Inflammatory macrophage treated with lipopolysaccharide for 1 hour (primary cell): ENCODE measurements at regions not wholly inside any gene's neighbourhood (a gene's known extent, or its start where the extent isn't known, plus 50 kb on each side); places are given as distances from the start of the nearest gene placed in this dataset.
"Not testable (repeated sequence)": the region's sequence is repeated elsewhere in the genome, so short reads cannot be mapped to it uniquely, and the experiment has no call there.

Experiments used
- DNase-seq, 2 donors: peaks; one replicate each; pipeline ENCODE4 v3.0.0-alpha.2; 2020 to 2022

- no peak for DNase-seq
Measured at GRCh38 chr1:218494449-218494852, 149.3 kb downstream of the TGFB2 start.

DNA sequence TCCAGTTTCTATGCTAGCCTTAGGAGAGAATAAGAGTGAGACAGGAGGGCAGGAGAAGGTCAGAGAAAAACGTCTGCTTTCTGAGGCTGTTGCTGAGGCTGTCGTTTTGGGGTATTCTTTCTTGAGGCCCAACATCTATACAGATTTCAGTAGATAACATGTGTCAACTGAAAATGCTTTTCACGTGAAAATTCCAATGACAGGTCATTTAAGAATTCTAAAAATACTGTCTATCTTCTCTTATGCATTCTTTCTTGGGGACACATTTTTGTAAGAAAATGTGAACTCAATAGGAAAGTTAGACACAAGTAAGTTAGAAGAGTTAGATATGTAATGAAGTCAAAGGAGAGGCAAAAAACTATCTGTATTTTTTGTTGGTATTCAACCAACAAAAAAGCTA is 150.8 kb downstream of the TGFB2 start:
- DNase-seq: no peak

GRCh38 chr1:218496561-218496960 is 151.4 kb downstream of the TGFB2 start:
- DNase-seq: no peak

DNA sequence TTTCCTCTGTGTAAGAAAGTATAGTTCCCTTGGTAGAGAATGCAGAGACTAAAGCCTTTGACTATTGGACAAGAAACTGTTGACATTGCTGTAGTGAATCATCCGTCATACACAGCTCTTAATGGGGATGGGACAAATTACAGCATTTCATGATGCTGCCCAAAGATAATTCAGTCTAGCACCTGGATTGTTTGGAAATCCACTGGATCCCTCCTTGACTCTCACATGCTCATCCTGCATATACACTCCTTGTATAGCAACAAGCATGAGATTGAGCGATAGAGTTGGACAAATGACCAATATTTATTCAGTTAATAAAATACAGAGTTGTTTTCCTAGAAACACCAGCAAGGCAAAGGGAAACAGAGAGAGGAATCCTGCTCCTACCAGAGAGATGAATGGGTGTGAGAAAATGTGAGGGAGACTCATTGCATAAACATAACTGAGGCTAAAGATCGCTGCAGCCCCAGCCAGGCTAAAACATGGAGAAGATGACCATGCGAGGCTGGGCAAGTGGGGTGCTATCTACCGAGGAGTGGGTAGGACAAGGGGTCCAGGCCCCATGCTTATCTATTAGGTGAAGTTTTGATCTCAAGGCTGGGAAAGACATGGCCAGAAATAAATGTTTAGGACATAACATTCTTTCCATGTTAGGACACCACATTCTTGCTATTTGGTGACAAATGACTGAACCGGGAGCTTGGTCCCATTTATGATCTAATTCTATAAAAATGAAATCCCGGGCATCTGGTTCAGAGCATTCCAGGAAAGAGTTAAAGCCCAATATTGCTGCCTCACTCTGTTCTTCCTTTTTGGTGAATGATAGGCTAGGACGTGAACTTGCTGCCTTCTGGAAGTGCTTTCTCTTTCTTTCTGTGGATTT is 153.2 kb downstream of the TGFB2 start:
- peak in 1 of 2 donors; percentile 8 for DNase-seq

DNA sequence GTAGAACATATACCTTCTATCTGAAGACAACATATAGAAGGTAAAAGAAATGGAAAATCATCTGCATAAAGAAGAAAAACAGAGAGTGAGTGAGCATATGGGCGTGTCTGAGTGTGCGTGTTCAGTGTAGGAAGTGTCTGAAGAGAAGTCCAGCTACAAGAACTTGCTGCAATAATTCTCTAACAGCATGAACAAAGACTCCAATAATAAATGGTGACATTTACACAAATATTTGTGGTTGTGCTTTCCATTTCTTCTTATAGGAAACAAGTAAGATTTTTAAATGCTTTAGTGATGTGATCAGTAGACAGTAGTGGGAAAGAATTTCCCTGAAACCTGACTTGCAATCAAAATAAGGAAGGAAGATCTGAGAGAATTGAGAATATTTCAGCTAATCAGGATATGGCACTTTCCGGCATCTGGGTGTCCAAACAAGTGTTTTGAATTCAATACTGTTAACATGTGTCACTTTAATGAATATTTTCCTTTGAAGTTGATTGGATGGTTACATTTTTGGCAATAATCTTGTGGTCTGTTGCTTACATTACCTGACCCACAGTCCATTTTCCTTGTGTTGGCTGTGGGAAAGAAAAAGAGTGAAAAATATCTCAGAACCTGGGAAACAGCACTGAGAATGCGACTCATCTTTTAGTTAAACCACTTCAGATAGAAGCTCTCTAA is 154.0 kb downstream of the TGFB2 start:
- DNase-seq: peak; percentile 29 to 40

- no peak for DNase-seq
Measured at GRCh38 chr1:218499911-218500310, 154.8 kb downstream of the TGFB2 start.

DNA sequence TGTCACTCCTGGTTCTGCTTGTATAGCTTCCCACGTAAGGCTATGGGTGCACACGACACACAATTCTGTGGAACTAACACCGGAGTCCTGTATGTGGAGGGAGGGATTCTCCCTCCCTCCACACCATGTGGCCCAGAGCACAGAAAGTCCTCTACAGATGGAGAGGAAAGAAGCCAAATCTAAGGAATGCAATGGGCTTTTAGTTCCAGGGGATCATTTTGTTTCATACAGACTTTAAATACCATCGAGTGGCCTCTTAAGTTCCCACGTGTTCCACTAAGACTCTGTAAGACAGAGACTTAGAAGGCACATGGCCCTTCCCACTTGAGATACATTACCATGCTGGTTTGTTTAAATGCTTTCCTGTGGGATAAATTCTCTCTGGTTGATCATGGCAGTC is 156.0 kb downstream of the TGFB2 start:
- DNase-seq: no peak

- no peak for DNase-seq
Measured at GRCh38 chr1:218502383-218502782, 157.2 kb downstream of the TGFB2 start.

- DNase-seq: no peak
Measured at GRCh38 chr1:218503102-218503501, 158.0 kb downstream of the TGFB2 start.

DNA sequence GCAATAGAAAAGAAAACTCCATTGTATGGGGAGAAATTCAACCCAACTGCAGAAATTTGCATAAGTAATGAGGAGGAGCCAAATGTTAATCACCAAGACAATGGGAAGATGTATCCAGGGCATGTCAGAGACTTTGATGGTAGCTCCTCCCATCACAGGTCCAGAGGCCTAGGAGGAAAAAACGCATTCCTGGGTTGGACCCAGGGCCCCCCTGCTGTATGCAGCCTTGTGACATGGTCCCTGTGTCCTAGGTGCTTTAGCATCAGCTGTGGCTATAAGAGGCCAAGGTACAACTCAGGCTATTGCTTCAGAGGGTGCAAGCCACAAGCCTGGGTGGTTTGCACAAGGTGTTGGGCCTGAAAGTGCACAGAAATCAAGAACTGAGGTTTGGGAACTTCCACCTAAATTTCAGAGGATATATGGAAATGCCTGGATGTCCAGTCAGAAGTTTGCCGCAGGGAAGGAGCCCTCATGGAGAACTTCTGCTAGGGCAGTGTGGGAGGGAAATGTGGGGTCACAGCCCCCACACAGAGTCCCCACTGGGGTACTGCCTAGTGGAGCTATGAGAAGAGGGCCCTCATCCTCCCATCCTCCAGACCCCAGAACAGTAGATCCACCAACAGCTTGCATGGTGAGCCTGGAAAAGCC is 162.3 kb downstream of the TGFB2 start:
- DNase-seq: no peak

DNA sequence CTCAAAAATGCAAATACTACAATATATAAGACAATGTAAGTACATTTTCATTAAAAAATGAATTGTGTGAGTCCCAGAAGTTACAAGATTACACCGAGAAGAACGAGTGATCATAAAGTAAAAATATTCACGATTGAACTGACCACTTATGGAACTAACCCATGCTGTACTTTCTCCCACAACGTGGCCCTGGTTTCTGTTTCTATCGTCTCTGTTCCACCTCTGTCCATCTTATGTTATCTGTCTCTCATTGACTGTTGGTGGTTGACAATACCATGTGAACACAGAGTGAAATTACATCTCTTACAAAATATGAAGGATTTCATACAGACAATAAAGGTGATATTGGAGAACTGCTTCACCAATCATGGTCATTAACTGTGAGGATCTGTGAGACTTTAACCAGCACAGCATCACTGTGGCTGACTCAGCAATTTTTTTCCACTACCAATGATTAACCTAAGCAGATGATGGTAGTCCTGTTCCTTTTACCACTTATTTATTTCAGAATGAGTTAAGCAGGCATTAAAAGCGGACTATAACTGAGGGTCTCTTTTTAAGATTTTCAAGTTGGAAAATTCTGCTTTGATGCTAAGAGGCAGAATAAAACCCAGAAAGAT is 165.1 kb downstream of the TGFB2 start:
- DNase-seq: no peak

GRCh38 chr1:218513328-218513727 is 168.2 kb downstream of the TGFB2 start:
- DNase-seq: no peak

GRCh38 chr1:218514689-218515088 is 169.6 kb downstream of the TGFB2 start:
- DNase-seq: no peak

GRCh38 chr1:218516526-218516925 is 171.4 kb downstream of the TGFB2 start:
- DNase-seq: no peak

- DNase-seq: no peak
Measured at GRCh38 chr1:218517459-218517858, 172.3 kb downstream of the TGFB2 start.

DNA sequence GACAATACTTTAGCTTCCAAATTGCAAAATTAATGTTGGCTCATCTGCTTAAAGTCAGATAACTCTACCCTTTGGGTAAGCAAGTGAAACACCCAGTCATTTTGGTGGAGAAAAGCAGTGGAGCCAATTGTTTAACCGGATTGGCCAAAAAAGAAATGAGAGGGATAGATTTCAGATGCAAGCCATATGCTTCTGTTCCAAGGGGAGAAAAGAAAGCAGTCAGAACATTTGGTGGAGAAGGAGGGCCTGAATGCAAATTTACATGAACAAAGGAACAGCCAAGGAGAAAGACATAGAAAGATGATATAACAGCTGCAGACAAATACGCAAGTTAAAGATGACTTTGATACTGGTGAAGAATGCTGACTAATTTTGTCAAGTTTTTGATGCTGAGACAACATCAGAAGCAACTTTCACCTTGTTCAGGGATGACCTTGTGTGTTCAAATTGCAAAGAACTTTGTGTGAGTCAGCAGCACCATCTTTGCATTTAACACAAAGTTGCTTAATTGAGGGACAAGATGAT is 173.1 kb downstream of the TGFB2 start:
- no peak for DNase-seq

DNA sequence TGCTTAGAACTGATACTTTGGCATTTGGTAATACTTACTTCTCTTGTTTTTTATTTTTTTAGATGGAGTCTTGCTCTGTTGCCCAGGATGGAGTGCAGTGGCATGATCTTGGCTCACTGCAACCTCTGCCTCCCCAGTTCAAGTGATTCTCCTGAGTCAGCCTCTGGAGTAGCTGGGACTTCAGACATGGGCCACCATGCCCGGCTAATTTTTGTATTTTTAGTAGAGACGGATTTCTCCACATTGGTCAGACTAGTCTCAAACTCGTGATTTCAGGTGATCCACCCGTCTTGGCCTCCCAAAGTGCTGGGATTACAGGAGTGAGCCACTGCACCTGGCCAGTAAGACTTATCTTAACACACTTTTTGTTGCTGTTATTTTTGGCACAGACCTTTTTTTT is 175.5 kb downstream of the TGFB2 start:
- not testable (repeated sequence) for DNase-seq

GRCh38 chr1:218521414-218522169 is 176.5 kb downstream of the TGFB2 start:
- DNase-seq: peak; percentile 36 to 86

DNA sequence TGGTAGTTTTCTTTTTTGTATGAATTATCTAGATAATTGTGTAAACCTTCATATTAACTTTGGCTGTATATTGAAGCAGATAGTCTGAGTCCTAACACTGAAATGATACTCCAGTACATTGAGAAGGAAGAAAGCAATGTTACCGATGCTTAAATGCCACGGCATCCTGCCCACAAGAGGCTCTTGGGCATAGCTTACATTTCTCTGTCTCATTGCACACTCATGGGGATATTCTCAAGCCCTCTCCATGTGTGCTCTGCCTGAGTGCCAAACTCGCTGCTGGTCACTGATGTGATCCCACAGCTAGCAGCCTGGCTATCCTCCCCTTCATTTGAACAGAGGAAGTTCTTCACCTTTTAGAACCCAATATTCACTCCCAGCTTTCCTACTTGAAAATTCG is 179.4 kb downstream of the TGFB2 start:
- DNase-seq: no peak

DNA sequence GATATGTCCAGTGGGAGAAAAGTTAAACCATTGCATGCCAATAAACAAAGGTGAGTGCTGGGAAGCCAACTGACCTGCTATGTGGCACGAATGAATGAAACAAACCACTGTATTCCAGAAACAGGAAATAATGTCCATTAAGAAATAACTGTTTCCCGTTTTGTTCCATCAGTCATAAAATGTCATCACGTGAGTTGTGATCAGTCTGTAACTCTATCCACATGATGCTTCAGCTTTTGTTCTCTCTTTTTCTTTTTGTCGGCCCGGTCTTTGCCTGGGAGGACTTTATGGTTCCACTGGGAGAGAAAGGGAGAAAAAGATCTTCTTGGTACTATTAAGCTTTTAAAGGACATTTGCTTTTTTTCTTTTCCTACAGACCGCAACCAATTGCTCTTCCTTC is 179.9 kb downstream of the TGFB2 start:
- DNase-seq: peak; percentile 35 to 49

DNA sequence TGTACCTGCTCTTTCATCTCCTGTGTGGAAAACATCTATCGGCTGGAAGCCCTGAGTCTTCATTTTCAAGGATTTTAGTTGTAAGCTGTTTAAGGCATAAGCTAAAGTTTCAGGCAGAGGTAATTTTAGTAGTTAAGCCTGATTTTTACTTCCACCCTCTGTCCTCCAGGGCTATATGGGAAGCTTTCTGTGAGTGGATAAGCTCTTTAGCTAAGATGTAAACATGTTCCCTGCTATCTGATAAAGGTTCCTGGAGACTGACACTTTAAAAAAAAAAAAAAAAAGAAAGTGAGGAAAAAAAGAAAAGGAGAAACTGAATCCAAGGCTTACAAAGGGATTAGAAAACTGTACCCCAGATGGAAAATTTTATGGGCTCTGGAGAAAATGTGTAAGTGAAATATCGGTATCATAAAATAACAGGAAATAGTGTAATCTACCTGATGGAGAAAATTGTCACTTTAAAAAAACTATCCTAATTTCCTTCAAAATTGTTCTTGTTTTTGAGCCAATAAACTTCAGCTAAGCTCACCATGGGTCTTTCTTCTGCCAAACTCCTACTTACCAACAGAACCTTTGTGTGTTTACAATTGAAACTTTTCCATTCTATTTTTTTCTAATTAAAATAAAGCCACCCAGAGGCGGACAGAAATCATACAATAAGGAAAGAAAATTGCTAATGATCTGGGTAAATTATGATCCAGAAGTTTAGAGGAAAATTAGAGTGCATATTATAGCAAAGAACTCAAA is 180.5 kb downstream of the TGFB2 start:
- no peak for DNase-seq

DNA sequence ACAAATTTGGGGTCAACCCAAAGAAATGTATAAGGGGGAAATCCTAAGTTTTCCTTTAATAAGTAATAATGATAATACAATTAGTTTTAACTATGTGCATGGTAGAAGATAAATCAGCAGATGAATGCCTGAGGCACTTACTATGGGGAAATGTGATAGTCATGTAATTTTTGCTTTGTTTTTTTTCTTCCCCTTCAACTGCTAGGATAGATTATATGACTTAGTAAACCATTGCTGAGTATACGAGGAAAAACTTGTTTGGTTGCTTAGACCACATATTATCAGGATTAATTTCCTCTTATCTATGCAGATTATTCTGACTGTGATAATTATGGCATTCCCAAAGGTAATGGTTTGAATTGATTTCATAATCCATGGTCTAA is 181.1 kb downstream of the TGFB2 start:
- no peak for DNase-seq
